ENCODE measurements at regions not wholly inside any gene's neighbourhood (a gene's known extent, or its start where the extent isn't known, plus 50 kb on each side); places are given as distances from the start of the nearest gene placed in this dataset.
A peak's percentile ranks its signal among the peaks of the same experiment; 100 is the strongest.

GRCh38 chr3:145815707-145816413, 345.1 kb downstream of the PLOD2 start:
- DNase-seq (ENCODE audit: low spot score), result no peak

DNA sequence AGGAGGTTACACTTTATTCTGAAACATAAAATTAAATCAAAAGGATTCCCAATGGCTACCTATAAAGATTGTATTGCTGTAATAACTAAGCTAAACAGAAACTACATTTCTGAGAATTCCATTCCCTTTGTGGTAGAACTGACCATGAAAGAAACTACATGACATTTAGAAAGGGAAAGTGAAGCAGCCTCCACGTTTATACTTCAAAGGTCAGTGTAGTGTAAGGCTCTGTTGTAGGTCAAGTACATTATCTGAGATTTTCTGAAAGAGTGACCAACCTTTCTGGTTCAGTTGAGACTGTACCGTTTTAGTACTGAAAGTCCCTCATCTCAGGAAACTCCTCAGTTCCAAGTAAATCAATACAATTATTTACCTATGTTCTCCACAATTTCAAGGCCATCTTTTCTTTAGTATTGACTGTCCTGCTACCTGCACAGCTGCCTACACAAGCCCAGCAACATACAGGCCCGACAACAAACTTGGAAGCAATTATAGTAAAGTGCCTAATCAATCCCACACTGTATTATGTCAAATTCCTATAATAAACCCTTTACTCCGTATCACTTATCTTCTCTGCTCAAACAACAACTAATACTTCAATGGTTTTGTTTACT, 343.0 kb downstream of the PLOD2 start:
- no peak for DNase-seq (ENCODE audit: low spot score)

DNA sequence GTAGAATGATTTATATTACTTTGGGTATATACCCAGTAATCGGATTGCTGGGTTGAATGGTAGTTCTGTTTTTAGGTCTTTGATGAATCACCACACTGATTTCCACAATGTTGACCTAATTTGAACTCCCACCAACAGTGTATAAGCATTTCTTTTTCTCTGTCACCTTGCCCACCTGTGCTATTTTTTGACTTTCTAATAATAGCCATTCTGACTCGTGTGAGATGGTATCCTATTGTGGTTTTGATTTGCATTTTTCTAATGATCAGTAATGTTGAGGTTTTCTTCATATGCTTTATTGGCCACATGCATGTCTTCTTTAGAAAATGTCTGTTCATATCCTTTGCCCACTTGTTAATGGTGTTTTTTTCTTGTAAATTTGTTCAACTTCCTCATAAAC, 340.8 kb downstream of the PLOD2 start:
- DNase-seq (ENCODE audit: low spot score), result no peak

DNA sequence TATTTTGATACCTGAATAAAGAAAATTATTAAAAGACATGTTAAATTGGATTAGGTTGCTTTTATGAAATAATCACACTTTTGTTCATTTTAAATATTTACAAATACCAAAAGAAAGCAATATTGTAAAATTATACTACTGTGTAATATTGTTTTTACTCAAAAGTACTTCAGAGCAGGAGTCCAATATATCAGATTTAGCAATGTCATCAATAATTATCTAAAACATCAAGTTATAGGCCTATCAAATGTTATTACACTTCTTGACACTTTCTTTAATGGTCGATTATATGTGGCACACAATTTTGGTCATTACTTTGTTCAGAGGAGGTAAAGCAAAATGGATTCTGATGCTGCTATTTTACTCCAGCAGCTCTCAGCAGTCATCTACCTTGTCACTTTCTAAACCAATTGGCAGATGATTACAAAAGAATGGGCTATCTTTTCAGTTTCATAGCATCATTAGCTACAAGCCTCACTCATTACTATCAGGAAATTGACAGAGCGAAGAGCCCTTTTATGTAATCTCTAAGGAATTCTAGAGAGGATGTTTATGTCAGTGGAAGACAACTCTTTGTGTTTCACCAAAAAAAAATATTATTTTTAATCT, 318.6 kb downstream of the PLOD2 start:
- DNase-seq (ENCODE audit: low spot score), result no peak

- no peak for DNase-seq (ENCODE audit: low spot score)
Measured at GRCh38 chr3:145843561-145843960, 317.4 kb downstream of the PLOD2 start.

GRCh38 chr3:145849115-145849514, 311.9 kb downstream of the PLOD2 start:
- DNase-seq (ENCODE audit: low spot score), result no peak

- DNase-seq (ENCODE audit: low spot score), result no peak
Measured at GRCh38 chr3:145854499-145854898, 306.5 kb downstream of the PLOD2 start.

- no peak for DNase-seq (ENCODE audit: low spot score)
Measured at GRCh38 chr3:145857956-145858355, 303.0 kb downstream of the PLOD2 start.

DNA sequence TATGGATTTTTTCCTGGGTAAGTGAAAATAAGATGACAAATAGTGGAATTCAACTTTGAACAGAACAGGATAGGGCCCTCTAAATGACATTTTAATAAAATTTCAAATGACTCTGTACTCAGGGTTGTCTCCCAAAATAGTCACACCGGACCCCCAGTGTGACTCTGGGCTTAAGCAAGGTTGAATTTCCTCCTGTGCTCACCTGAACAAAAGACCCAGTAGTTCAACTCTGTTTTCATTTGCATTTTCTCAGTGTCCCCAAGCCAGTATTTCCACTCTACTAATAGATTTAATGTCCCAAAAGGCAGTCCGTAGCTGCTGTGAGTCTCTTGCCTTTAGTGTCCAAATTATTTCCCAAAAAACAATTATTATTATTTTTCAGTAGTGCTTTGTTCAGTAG, 296.6 kb downstream of the PLOD2 start:
- no peak for DNase-seq (ENCODE audit: low spot score)

- no peak for DNase-seq (ENCODE audit: low spot score)
Measured at GRCh38 chr3:145865399-145866018, 295.5 kb downstream of the PLOD2 start.

DNA sequence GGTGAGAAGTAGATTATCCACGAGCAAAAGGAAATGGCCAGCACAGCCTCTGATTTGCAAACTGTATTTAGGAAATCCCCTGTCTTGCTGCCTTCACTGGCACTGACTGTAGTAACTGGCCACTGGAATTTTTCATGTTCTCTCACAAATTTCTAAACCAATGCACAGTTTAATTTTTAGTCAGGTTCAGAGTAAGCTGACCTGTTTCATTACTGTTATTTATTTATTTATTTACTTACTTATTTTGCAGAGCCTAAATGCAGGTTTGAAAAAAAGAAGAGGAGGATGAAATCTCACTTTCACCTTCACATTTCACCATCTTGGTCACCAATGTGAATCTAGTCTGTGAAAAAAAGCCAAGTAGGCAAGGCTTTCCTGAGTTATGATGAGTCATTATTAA, 291.0 kb downstream of the PLOD2 start:
- DNase-seq (ENCODE audit: low spot score), result no peak

- DNase-seq (ENCODE audit: low spot score), result peak; percentile 3
Measured at GRCh38 chr3:145882436-145882835, 278.5 kb downstream of the PLOD2 start.

DNA sequence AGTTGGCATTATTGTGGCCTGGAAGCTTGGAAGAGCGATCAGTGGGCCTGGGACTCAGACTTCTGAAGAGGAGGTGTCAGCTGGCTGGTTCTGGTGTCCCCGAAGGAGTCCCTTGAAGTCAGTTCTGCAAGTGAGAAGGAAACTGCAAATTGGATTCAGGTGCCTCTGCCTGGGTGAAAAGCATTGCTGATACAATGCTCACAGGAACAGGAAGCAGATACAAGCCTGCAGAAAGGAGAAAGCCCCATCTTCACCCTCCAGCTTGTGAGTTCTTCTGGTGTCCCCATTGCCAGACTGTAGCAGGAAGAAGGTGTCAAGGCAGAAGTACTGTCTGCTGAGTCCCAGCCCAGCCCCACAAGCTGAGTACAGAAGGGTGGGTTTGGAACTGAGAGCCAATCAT, 271.3 kb downstream of the PLOD2 start:
- DNase-seq (ENCODE audit: low spot score), result no peak

- no peak for DNase-seq (ENCODE audit: low spot score)
Measured at GRCh38 chr3:145892869-145893268, 268.1 kb downstream of the PLOD2 start.

DNA sequence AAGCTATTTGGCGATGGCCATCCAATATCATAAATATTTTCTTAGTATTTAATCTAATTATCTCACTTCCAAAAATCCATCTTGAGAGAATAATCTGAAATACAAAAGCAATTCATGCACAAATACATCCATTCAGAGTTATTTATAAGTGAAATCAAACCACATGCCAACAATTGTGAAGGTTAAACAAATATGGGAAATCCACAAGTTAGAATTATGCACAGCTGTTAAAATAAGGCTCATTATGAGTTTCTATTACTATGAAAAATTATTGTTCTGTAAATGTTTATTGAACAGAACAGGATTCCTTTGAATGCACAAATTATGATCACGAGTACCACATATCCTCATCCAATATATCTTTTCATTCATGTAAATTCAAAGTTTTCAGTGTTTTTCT, 267.7 kb downstream of the PLOD2 start:
- no peak for DNase-seq (ENCODE audit: low spot score)

GRCh38 chr3:145898487-145898886, 262.5 kb downstream of the PLOD2 start:
- peak; percentile 6 for DNase-seq (ENCODE audit: low spot score)

- DNase-seq (ENCODE audit: low spot score), result no peak
Measured at GRCh38 chr3:145899241-145899640, 261.7 kb downstream of the PLOD2 start.

- DNase-seq (ENCODE audit: low spot score), result no peak
Measured at GRCh38 chr3:145900056-145900829, 260.7 kb downstream of the PLOD2 start.

GRCh38 chr3:145902166-145902565, 258.8 kb downstream of the PLOD2 start:
- peak; percentile 2 for DNase-seq (ENCODE audit: low spot score)

- DNase-seq (ENCODE audit: low spot score), result no peak
Measured at GRCh38 chr3:145903472-145904013, 257.4 kb downstream of the PLOD2 start.

DNA sequence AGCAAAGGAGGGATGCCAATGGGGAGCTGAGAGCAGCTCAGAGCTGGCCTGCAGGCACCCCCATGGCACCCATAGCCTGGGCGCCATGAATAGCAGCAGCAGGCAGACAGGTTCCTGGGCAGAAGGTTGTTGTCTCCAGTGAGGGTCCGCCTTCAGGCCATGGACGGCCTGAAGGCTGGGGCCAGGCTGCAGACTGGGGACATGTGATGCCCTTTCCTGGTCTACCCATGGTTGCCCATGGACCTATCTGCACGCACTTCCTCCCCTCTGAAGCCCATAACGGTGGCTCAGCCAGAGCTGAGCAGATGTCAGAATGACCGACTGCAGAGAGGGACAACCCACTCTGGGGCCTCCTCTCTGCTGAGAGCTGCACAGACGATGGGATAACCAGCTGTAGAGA, 256.8 kb downstream of the PLOD2 start:
- DNase-seq (ENCODE audit: low spot score), result no peak

DNA sequence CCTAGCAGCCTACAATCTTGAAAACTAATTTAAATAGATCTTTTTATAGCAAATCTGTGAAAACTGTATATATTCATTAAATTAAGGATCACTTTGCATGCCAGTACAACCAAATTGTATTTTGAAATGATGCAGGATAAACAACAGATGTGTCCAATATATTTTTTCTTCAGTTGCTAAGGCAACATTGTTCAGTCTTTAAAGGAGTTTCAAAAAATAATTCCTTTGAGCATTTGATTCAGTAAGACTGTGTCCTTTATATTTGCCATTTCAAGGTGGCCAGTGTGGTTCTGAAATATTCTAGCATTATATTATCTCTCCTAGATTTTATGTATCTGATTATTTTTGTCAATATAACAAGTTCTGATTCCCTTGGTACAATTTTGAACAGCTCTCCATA, 254.7 kb downstream of the PLOD2 start:
- no peak for DNase-seq (ENCODE audit: low spot score)

Data from AG08395 (cell line).